H1 (cell line): ENCODE measurements at regions not wholly inside any gene's neighbourhood (a gene's known extent, or its start where the extent isn't known, plus 50 kb on each side); places are given as distances from the start of the nearest gene placed in this dataset.

Experiments
- CTCF ChIA-PET: fragments of 300-600 bp; sonication (Branson Sonifier 250); formaldehyde crosslinking; loops from one replicate; lab custom pipeline; 2021; ENCODE audit not compliant: partially characterized antibody; lab: Charles Lee
- POLR2A ChIA-PET: fragments of 300-600 bp; sonication (Branson Sonifier 250); formaldehyde crosslinking; loops from one replicate; lab custom pipeline; 2021; ENCODE audit warnings: inconsistent platforms; ENCODE audit not compliant: partially characterized antibody; lab: Charles Lee
- DNase-seq, 2 experiments: peaks; one replicate each; pipeline versions ENCODE4 v3.0.0 to v3.0.0-alpha.2; 2010 to 2022; ENCODE audit warnings: low spot score in 2 of 2, low read depth in 1 of 2, mixed read lengths in 1 of 2
- FAIRE-seq: peaks from 2 replicates; lab custom pipeline; 2011; peaks lifted over from hg19 to GRCh38; lab: Jason Lieb, UNC
- H2AFZ ChIP-seq: 2 replicates; pipeline ENCODE4 v1.8.1; 2012; ENCODE audit warnings: low read length, inconsistent platforms
- H2AK5ac ChIP-seq: 2 replicates; pipeline ENCODE4 v1.6.1; 2013; ENCODE audit warnings: low read depth, low read length
- H2BK120ac ChIP-seq: replicated peaks from 2 replicates; pipeline ENCODE3; 2013; ENCODE audit warnings: low read depth, low read length, inconsistent platforms
- H2BK12ac ChIP-seq: 2 replicates; pipeline ENCODE4 v1.6.1; 2013; ENCODE audit warnings: low read depth, low read length
- H2BK15ac ChIP-seq: 2 replicates; pipeline ENCODE4 v1.6.1; 2013; ENCODE audit warnings: low read length
- H2BK20ac ChIP-seq: 2 replicates; pipeline ENCODE4 v1.6.1; 2013; ENCODE audit warnings: low read length
- H2BK5ac ChIP-seq: 2 replicates; pipeline ENCODE4 v1.6.1; 2013; ENCODE audit warnings: low read depth, low read length
- H3K14ac ChIP-seq: 2 replicates; pipeline ENCODE4 v1.6.1; 2013; ENCODE audit warnings: inconsistent platforms; ENCODE audit not compliant: insufficient read length
- H3K18ac ChIP-seq: 2 replicates; pipeline ENCODE4 v1.6.1; 2013; ENCODE audit warnings: low read length; ENCODE audit errors: extremely low read depth
- H3K23ac ChIP-seq: 2 replicates; pipeline ENCODE4 v1.6.1; 2013; ENCODE audit warnings: inconsistent platforms; ENCODE audit not compliant: insufficient read length
- H3K23me2 ChIP-seq: 2 replicates; pipeline ENCODE4 v1.6.1; 2013; ENCODE audit warnings: low read depth, low read length
- H3K27ac ChIP-seq: 2 replicates; pipeline ENCODE4 v1.6.1; 2011; ENCODE audit warnings: low read depth, low read length, inconsistent platforms
- H3K27me3 ChIP-seq, 4 experiments: replicated peaks in 1 of 4; 1 replicate in 1 of 4; 2 replicates in 3 of 4; pipeline versions ENCODE4 v1.6.1 to v1.8.1; 2011 to 2013; ENCODE audit warnings: low read length in 3 of 4, mild to moderate bottlenecking in 3 of 4, inconsistent platforms in 2 of 4, mixed read lengths in 2 of 4, moderate library complexity in 1 of 4; ENCODE audit not compliant: control insufficient read depth in 3 of 4, insufficient read depth in 3 of 4; ENCODE audit errors: extremely low read depth in 1 of 4
- H3K36me3 ChIP-seq, 4 experiments: 2 replicates each; pipeline versions ENCODE4 v1.6.1 to v1.8.1; 2011 to 2013; ENCODE audit warnings: mild to moderate bottlenecking in 4 of 4, low read length in 3 of 4, moderate library complexity in 2 of 4, control low read depth in 1 of 4, inconsistent platforms in 1 of 4; ENCODE audit not compliant: insufficient read depth in 4 of 4, control insufficient read depth in 2 of 4
- H3K4ac ChIP-seq: replicated peaks from 2 replicates; pipeline ENCODE3; 2013; ENCODE audit warnings: low read length, low read depth, mixed read lengths, inconsistent platforms; ENCODE audit not compliant: insufficient read length
- H3K4me1 ChIP-seq, 4 experiments: replicated peaks in 1 of 4; 1 replicate in 1 of 4; 2 replicates in 3 of 4; pipeline versions ENCODE4 v1.6.1 to v1.8.1; 2011 to 2013; ENCODE audit warnings: low read length in 3 of 4, inconsistent platforms in 2 of 4, mixed read lengths in 1 of 4; ENCODE audit not compliant: insufficient read depth in 4 of 4, control insufficient read depth in 3 of 4
- H3K4me2 ChIP-seq, 2 experiments: 2 replicates each; pipeline versions ENCODE4 v1.6.1 to v1.8.1; 2011 to 2013; ENCODE audit warnings: low read depth in 2 of 2, low read length in 2 of 2, control low read depth in 1 of 2, inconsistent platforms in 1 of 2, mild to moderate bottlenecking in 1 of 2; ENCODE audit not compliant: insufficient read depth in 1 of 2
- H3K4me3 ChIP-seq, 4 experiments: fragments of 200-600, 300-600 bp in 1 of 4; sonication (generic), shearing (Covaris generic), sonication (Bioruptor Twin) in 1 of 4; 2 replicates each; pipeline versions ENCODE4 v1.5.1 to v1.8.1; 2011 to 2016; ENCODE audit warnings: low read length in 4 of 4, low read depth in 3 of 4, control low read depth in 2 of 4, inconsistent platforms in 2 of 4, mild to moderate bottlenecking in 2 of 4, mixed read lengths in 1 of 4, moderate library complexity in 1 of 4; ENCODE audit not compliant: insufficient read depth in 2 of 4; ENCODE audit errors: extremely low read depth in 1 of 4
- H3K56ac ChIP-seq: replicated peaks from 2 replicates; pipeline ENCODE3; 2013; ENCODE audit warnings: low read depth, mild to moderate bottlenecking, mixed read lengths, low read length, inconsistent platforms; ENCODE audit not compliant: insufficient read length
- H3K79me1 ChIP-seq: 2 replicates; pipeline ENCODE4 v1.6.1; 2013; ENCODE audit warnings: low read depth, low read length, control low read depth
- H3K79me2 ChIP-seq, 2 experiments: 2 replicates each; pipeline versions ENCODE4 v1.6.1 to v1.8.1; 2012 to 2013; ENCODE audit warnings: low read length in 2 of 2, mild to moderate bottlenecking in 2 of 2, inconsistent platforms in 1 of 2; ENCODE audit not compliant: insufficient read depth in 2 of 2, control insufficient read depth in 1 of 2
- H3K9ac ChIP-seq, 4 experiments: replicated peaks in 1 of 4; 1 replicate in 1 of 4; 2 replicates in 3 of 4; pipeline versions ENCODE4 v1.6.1 to v1.8.1; 2011 to 2013; ENCODE audit warnings: low read depth in 3 of 4, low read length in 3 of 4, control low read depth in 2 of 4, mild to moderate bottlenecking in 2 of 4, moderate library complexity in 2 of 4, inconsistent platforms in 1 of 4; ENCODE audit errors: extremely low read depth in 1 of 4
- H3K9me3 ChIP-seq, 2 experiments: 2 replicates each; pipeline versions ENCODE4 v1.6.1 to v1.8.1; 2012 to 2013; ENCODE audit warnings: mild to moderate bottlenecking in 2 of 2, moderate library complexity in 2 of 2, control low read depth in 1 of 2, inconsistent platforms in 1 of 2, low read depth in 1 of 2, low read length in 1 of 2, mixed read lengths in 1 of 2; ENCODE audit not compliant: insufficient read depth in 2 of 2
- H4K20me1 ChIP-seq, 2 experiments: replicated peaks in 1 of 2; 2 replicates each; pipeline versions ENCODE3 to v1.8.1; 2011 to 2013; ENCODE audit warnings: inconsistent platforms in 2 of 2, low read length in 2 of 2, mild to moderate bottlenecking in 1 of 2; ENCODE audit not compliant: insufficient read depth in 2 of 2, control insufficient read depth in 1 of 2
- H4K5ac ChIP-seq: 2 replicates; pipeline ENCODE4 v1.6.1; 2013; ENCODE audit warnings: low read length, low read depth, mixed read lengths, inconsistent platforms; ENCODE audit not compliant: insufficient read length
- H4K8ac ChIP-seq: 2 replicates; pipeline ENCODE4 v1.8.0; 2013; ENCODE audit warnings: mild to moderate bottlenecking, moderate library complexity, low read length, inconsistent platforms; ENCODE audit not compliant: insufficient read depth; ENCODE audit errors: extremely low read depth
- H4K91ac ChIP-seq: replicated peaks from 2 replicates; pipeline ENCODE3; 2013; ENCODE audit warnings: low read length, mixed read lengths, inconsistent platforms; ENCODE audit not compliant: insufficient read length
- CBX8 ChIP-seq: fragments of 300-800, 300-1000 bp; sonication (generic); IDR thresholded peaks from 2 replicates; pipeline ENCODE4 v1.7.1; 2016; ENCODE audit warnings: low read depth, low read length, borderline replicate concordance
- ZNF274 ChIP-seq: IDR thresholded peaks from 2 replicates; pipeline ENCODE4 v1.7.0; 2012; ENCODE audit warnings: low read length, borderline replicate concordance; ENCODE audit errors: extremely low read depth
- WGBS, 2 experiments: shearing (Covaris generic) in 1 of 2; methylation state at CpG; one replicate each; pipeline versions ENCODE4 v1.1.6 to v1.1.7; 2013 to 2015; ENCODE audit warnings: low lambda C conversion rate in 2 of 2, mixed read lengths in 2 of 2, inconsistent platforms in 1 of 2, low coverage in 1 of 2, missing lambda C conversion rate in 1 of 2; ENCODE audit not compliant: insufficient replicate concordance in 2 of 2, insufficient coverage in 1 of 2, insufficient read length in 1 of 2; ENCODE audit errors: extremely low coverage in 1 of 2, missing lambda C conversion rate in 1 of 2; 5-methylcytosine and 5-hydroxymethylcytosine counted together

- Histone ChIP-seq H3K23me2 (no peaks in the 10 kb centered on the region), H3K4me2 (no peak overlapping the region), H2AFZ (no peak overlapping the region), H3K4me1 (no peaks in the 10 kb centered on the region), H3K27ac (no peak overlapping the region), H3K9ac (no peak overlapping the region), H3K4me3 (no peak overlapping the region), H3K27me3 (no peaks in the 10 kb centered on the region), H3K4ac (no peak overlapping the region), H4K8ac (no peak overlapping the region), H3K79me2 (no peaks in the 10 kb centered on the region), H3K9me3 (no peaks in the 10 kb centered on the region), H3K14ac (no peak overlapping the region), H2BK12ac (no peak overlapping the region), H4K5ac (no peak overlapping the region), H3K79me1 (no peaks in the 10 kb centered on the region), H3K18ac (no peak overlapping the region), H3K36me3 (no peaks in the 10 kb centered on the region), H4K91ac (no peak overlapping the region), H2BK20ac (no peak overlapping the region), H3K23ac (no peak overlapping the region), H4K20me1 (no peaks in the 10 kb centered on the region), H2BK5ac (no peak overlapping the region), H3K56ac (no peak overlapping the region), H2AK5ac (no peak overlapping the region), H2BK15ac (no peak overlapping the region), H2BK120ac (no peak overlapping the region)
- FAIRE-seq (no peak), DNase-seq (no peak)
- ChIA-PET POLR2A (no interaction called here), CTCF (interaction anchor here (1.4 kb wide), 1 partner anchor 13 kb away, joined by 7 read pairs; no protein-coding TSS in a partner anchor)
- WGBS, 2 experiments, result 93% methylated on average over 4 of the region's 4 CpGs; no CpG with 5 or more reads in 1 of the 2 experiments
- no peak for TF ChIP-seq ZNF274
- no peak for TF ChIP-seq CBX8
Observed at GRCh38 chr12:71032933-71033332, 112.4 kb upstream of the PTPRR start.
